HG02588 (cell line): ENCODE measurements at regions not wholly inside any gene's neighbourhood (a gene's known extent, or its start where the extent isn't known, plus 50 kb on each side); places are given as distances from the start of the nearest gene placed in this dataset.

Experiments
- ATAC-seq: cut with Tn5 transposase; IDR thresholded peaks from one replicate; pipeline ENCODE4 v1.9.1; 2021; ENCODE audit warnings: mild to moderate bottlenecking, moderate library complexity; ENCODE audit not compliant: unreplicated experiment

DNA sequence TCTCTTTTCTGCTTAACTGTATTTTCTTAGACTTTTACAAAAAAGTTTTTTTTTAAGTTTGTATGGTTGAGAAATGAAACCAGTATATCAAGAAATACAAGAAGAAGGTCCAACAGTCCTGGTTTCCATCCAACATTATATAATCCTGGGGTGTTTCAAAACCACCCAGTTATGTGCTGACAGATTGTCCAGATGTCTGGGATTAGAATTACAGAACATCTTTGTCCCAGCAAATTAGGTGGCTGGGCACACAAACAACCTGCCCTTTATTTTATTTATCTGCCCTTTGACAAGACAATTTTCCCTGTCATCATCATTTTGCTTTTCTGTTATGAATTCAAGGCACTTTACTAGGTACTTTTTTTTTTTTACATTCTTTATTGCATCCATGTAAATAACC is 622.1 kb downstream of the PLPP3 start:
- no peak for ATAC-seq

GRCh38 chr1:55955016-55955621 is 624.2 kb downstream of the PLPP3 start:
- no peak for ATAC-seq

- no peak for ATAC-seq
These were observed 628.1 kb downstream of the PLPP3 start for GRCh38 chr1:55951291-55951690.

GRCh38 chr1:55947446-55947845 is 631.9 kb downstream of the PLPP3 start:
- no peak for ATAC-seq

DNA sequence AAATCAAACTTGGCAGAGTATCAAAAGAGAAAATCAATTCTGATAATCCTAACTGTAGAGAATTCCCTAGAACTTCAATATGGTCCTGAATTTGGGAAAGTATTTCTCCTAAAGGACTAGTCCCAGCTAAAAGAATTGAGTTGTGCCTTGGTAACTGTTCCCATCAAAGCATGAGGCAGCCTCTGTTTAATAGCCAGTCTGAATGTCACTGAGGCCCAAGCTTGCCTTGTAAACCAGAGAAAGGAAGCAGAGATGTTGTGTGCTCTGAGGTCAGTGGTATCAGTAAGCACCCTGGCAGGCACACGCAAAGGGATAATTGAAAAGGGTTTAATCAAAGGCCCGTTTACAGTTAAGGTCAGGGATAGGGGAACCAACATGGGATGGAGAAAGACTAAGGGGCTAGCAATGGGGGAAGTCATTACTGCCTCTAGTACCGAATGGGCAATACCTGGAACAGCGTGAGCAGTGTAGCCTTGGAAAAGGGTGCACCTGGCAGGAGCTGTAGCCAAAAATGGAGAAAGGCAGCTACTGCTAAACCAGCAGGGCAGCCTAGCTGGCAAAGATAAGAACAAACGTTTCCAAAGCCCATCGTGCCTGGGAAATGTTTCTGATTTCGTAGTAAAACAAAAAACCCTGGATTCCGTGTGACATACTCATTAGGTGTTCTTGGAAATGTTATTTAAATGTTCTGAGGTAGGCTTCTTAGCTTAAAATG is 635.5 kb downstream of the PLPP3 start:
- ATAC-seq: no peak

GRCh38 chr1:55943012-55943411 is 636.4 kb downstream of the PLPP3 start:
- no peak for ATAC-seq

- ATAC-seq: no peak
These were observed 639.5 kb downstream of the PLPP3 start for GRCh38 chr1:55939866-55940265.

DNA sequence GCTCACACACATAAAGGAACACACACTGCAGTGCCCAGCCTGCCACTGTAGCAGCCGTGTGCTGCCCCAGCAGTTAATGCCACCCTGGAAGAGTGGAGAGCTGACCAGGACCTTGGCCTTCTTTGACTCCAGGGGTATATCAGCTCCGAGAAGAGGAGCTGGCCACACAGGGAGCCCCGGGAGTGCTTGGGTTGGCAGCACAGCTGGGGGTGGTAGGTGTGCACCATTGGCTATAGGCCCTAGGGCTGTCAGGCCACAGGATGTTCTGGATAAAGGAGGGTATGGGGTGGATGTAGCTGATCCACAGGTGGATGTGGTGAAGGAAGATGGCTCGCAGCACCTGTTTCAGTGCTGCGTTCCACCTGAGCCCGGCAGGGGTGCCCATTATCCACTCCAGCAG is 640.5 kb downstream of the PLPP3 start:
- ATAC-seq: no peak

- no peak for ATAC-seq
These were observed 641.0 kb downstream of the PLPP3 start for GRCh38 chr1:55938376-55938850.

- ATAC-seq: no peak
These were observed 641.5 kb downstream of the PLPP3 start for GRCh38 chr1:55937840-55938375.

- ATAC-seq: no peak
These were observed 644.1 kb downstream of the PLPP3 start for GRCh38 chr1:55935236-55935635.

DNA sequence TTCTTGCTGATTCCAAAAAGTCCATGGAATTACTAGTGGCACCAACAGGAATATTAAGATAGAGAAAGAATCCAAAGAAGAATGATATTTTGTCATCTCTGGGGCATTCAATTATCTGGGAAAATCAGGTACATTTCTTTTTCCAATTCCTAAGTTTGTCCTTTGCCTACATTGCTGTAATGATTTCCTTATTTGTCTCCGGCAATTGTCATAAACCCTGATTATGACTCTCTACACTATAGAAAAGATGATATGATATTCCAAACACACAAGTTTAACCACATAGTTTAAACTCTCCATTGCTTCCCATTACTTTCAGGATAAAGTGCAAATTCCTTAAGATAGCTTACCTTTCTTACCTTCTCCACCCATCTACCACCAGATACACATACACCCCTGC is 647.0 kb downstream of the PLPP3 start:
- ATAC-seq: no peak

DNA sequence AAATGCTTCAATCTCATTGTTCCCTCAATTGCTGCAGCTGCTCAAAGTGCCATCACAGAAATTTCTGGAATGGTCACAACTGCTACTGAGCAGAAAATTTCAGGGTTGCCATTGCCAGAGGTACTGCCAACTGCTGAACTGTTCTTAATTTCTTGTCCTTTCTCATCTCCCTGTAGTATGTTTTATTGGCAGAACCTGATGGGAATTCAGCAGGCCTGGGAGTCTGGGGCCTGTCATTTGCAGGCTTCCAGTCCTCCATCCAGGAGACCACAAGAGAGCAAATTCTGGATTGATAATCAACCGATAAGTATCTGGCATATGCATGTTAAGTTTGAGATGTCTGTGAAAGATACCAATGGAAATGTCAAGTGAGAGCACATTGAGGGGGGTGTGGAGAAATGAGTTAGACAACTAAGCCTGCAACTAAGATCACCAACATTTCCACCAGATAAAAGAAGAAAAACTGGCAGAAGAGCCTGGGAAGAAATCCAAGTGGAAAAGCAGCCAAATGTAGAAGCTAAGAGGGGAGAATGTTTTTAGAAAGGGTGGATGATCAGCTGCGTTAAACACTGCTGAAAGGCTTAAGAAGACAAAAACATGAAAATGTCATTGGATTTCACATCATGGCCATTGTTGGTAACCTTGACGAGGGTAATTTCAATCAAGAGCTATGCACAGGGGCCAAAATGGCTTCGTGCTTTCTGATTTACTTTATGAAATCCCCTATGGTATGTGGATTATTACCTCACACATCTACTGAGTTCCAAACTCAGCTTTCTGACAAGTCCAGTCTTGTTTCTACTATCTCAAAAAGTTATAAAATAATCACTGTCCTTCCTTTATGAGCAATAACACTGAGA is 648.1 kb downstream of the PLPP3 start:
- no peak for ATAC-seq

DNA sequence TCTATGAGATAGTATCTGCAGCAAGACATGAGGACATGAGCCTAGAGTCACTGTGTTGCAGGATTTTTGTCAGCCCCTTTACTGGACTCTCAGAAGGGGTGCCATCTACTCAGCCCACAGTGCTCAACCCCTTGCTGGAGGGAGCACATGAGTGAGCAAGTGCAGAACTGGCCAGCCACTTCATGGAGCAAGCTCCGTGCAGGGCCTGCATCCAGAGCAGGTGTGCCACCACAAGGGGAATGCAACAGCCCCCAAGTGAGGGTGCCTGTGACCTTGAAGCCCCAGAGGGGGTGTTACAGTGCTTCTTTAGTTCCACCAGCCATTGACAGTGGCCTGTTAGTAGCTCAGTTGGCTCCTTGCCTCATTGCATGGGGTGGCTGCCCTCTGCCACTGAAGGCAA is 649.7 kb downstream of the PLPP3 start:
- ATAC-seq: no peak

DNA sequence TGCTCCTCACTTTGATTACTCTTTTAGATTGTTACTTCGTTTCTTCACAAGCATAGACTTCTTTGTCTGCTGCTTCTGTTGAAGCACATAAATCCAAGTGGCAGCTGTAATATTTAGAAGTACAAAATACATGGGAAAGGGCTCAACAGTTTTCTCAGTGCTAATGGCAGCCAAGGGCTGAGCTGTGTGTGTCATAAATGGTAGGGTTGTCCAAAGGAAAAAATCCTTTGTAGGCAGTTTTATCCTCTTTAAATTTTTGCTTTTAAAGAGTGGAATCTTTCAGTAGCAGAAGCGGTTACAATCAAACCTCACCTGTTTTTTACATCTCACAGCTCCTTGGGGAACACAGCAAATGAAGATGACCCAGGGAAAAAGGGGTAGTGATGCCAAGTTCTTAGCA is 650.8 kb downstream of the PLPP3 start:
- ATAC-seq: no peak

DNA sequence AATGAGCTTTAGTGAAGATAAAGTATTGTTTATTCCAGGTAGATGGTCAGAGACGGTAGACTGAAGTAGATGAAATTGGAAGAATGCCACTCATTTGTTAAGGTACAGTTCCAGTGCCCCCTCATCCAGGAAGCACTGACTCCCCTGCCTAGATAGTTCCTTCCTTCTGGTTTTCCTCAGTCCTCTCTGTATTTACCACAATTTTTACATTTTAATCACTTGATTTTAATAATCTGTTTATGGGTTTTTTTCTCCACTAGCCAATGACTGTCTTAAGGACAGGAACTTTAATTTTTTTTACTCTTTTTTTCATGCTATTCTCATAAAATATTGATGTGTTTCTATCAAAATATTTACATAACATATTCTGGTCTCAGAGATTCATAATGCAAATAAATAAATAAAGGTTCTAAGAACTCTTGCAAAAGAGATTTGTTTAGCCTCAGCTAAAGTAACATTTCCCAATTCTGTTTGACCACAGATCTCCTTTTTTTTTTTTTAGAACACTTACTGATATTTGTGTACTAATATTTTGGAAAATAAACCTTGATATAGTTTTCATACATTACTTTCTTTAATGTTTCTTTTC is 651.6 kb downstream of the PLPP3 start:
- ATAC-seq: no peak

DNA sequence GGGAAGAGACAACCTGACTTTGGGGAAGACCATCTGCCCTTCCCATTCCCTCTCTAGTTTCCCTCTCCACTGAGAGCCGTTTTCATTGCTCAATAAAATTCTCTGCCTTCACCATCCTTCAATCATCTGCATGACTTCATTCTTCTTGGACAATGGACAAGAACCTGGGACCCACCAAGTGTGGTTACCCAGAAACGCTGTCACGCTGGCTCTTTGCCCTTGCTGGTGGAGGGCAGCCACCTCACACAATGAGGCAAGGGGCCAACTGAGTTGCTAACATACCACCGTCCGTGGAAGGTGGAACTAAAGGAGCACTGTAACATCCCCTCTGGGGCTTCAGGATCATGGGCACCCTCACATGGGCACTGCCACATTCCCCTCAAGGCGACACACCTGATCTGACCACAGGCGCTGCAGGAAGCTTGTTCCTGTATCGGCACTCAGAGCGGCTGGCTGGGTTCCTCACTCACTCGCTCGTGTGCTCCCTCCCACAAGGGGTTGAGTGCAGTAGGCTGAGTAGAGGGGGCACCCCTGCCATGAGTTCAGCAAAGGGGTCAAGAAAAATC is 652.4 kb downstream of the PLPP3 start:
- ATAC-seq: no peak

- no peak for ATAC-seq
These were observed 662.5 kb downstream of the PLPP3 start for GRCh38 chr1:55916907-55917306.

DNA sequence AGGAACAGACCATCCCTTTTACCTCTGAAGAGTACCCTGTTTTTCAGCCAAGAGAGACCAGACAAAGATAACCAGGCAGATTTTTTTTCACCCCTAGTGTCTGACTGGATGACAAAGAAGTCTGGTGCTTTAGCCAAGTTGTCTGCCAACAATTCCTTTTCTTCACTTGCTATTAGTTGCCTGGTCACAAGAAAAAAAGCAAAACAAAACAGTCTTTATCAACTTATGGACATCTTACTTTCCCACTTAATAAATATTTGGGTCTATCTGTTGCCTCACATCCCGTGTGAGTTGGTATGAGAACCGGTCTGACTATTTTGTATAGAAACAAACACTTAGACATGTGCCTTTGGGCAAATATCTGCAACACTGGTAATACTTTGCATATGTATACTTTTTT is 662.9 kb downstream of the PLPP3 start:
- ATAC-seq: no peak

GRCh38 chr1:55913565-55913964 is 665.8 kb downstream of the PLPP3 start:
- ATAC-seq: no peak

DNA sequence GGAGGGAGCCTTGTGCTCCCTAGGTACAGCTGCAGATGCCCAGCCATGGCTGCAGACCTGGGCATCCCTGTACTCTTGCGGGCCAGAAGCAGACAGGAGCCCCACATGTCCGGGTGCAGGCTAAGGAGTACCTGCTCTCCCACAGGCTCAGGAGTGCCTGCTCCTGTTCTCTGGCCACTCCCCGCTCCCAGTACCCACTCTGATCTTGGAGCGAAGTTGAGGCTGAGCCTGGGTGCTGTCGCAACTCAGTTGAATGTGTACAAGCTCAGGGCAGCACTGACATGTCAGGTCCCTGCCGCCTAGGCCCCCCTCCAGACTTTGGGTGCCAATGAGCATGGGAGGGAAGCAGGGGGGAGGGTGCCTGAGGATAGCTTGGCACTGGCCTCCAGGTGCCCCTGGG is 666.9 kb downstream of the PLPP3 start:
- ATAC-seq: no peak
